ENCODE measurements at regions not wholly inside any gene's neighbourhood (a gene's known extent, or its start where the extent isn't known, plus 50 kb on each side); places are given as distances from the start of the nearest gene placed in this dataset.

DNA sequence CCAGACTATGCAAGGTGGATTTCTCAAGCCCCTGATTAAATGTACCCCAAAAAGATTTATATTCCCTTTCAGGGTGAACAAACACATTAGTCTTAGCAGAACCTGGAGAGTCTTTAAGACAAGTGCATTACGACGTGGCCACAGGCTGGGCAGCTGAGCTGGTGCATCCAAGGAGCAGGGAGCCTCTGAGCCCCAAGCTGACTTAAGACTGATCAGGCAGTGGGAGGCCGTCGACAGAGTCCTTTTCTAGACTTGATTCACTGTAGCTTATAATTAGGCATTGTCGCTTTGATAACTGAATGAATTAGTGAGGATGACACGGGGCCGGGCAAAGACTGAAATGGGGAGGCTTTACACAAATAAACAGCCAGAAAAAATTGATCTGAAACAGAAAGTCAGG lies 353.2 kb downstream of the GPAM start:
- DNase-seq (ENCODE audit: low spot score) = no peak

DNA sequence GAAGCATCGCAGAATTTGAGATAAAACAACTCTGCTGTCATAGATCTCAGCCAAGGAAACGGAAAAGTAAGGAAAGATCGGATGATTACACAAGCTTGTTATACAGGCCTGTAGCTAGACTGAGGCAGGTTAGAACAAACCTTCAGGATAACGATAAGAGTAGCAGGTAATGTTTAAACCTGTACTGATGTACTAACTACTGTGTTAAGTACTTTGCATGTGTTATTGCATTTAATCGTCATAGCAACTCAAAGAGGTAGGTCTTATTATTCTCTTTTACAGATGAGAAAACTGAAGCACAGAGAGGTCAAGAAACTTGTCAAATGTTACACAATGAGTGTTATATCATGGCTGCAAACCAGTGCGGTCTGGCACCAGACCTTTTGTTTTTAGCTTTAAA lies 352.5 kb downstream of the GPAM start:
- no peak for DNase-seq (ENCODE audit: low spot score)

DNA sequence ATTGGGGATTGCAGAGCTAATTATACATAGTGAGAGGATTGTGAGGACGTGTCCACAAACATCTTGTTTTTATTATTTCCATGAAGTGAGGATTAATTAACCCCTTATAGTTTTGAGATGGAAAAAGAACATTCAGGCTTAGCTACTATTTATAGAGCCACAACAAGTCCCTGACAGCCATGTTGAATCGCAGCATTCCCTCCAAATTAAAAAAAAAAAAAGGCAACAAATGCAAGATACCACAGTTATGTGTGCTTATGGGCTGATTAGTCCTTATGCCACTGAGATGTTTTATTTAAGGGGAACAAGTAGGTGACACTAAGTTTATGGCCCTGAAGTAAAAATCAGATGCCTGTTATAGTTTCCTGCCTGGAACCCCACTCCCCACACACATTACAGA lies 350.3 kb downstream of the GPAM start:
- DNase-seq (ENCODE audit: low spot score) = no peak

DNA sequence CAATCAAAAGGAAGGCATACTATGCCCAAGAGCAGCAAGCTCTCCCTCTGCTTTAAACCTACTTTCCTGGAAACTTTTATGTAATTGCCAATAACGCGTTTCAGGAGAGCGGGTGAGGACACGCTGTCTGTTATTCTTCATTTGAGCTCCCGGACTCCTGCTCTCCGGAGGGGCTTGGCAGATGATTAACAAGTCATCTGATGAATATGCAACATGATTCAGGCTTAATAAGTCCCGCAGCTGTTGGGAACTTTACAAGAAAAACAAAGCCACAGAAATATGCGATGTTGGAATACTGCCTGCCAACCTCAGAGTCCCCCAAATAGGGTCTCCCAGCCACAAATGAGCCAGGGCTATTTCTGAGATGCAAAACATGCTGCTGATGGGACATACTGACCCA lies 348.0 kb downstream of the GPAM start:
- no peak for DNase-seq (ENCODE audit: low spot score)

DNA sequence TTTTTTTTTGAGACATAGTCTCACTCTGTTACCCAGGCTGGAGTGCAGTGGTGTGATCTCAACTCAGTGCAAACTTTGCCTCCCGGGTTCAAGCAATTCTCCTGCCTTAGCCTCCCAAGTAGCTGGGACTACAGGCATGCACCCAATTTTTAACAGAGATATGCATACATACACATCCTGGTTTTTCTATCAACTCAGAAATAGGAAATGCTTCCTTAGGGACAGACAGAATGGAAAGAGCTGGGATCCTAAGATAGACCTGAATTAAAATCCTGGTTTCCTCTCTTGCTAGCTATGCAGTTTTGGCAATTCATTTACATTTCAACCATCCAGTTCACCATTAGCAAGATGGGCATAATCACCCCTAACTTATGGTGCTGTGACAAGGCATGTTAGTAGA lies 347.5 kb downstream of the GPAM start:
- DNase-seq (ENCODE audit: low spot score) = no peak

DNA sequence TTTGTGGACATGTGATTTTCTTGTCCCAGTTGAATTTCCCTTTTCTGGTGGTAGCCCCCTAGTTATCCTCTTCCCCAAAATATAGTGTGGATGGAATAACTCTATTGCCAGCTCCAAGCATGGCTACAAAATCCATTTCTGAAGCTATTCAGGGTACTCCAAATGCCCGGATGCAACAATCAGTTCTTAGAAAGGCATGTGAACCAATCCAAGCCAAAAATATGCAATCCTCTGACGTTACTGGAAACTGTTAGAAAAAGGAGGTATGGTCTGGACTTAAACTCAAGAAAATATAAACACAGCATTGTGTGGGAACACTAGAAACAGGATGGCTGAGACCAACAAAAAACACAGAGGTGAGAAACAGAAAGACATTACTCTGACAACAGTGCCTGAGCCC lies 347.0 kb downstream of the GPAM start:
- DNase-seq (ENCODE audit: low spot score) = no peak

DNA sequence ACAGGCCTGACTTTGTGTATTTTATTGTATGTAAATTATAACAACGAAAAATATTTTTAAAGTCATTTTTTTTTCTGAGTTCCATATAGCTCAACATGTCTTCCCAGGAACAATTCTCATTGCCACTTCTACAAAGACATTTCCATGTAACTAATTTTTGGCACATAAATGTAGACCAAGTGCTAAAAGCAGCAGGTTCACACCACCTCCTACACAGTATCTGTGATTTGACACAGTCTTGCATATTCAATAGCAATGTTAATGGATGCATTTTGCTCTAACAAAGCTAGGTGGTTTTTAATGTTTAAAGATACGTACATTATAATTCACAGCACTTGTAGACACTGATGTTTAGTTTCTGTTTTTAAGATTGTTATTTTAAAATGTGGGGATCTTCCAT lies 346.5 kb downstream of the GPAM start:
- DNase-seq (ENCODE audit: low spot score) = no peak

DNA sequence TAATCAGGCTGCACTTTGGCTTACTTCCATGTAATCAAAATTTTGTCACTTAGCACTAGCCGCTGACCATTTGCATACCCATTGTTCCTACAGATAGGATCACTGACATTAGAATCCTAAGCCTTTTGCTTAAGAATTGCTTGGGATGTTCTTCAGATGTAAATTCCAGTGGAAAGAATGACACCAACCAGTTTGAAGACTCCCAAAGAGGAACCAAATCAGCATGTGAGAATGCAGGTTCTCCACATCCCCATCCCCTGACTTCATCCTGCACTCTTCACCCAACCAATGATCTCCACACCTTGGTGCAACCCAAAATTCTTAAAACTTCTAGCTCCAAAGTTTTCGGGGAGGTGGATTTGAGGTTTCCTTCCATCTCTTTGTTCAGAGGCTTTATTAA lies 345.6 kb downstream of the GPAM start:
- DNase-seq (ENCODE audit: low spot score) = no peak

DNA sequence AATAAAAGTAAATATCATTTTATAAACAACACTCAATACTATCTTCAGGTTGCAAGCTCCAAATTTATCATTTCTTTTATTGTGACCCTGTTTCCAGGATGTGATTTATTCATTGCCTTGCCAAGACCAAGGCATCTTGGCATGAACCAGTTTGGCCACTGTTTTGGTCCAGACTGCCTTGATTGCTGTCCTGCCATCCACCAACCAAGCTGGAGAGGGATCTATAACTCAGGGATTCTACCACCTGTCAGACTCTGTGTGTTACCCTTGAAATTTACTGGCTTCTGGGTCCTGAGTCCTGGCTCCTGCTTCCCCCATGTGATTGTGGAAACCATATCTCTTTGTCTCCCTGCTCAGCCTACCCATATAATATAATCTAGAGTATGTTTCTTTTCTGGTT lies 343.0 kb downstream of the GPAM start:
- no peak for DNase-seq (ENCODE audit: low spot score)

DNA sequence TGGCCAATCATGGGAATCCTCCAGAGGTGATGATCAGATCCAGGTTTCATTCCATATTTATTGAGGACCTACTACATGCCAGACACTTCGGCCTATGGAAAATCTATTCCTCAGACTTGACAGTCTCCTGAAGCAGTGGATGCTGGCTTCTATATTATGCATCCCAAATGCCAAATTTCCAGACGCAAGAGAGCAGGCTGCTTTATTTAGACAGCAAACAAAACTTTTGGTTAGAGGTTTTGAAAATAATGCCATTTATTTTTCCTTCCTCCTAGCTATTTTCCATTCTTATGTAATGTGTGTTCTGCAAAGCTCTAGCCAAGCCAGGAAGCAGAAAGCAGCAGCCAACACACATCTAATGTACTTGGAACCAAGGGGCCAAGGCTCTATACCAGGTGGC lies 330.8 kb downstream of the GPAM start:
- no peak for DNase-seq (ENCODE audit: low spot score)

DNA sequence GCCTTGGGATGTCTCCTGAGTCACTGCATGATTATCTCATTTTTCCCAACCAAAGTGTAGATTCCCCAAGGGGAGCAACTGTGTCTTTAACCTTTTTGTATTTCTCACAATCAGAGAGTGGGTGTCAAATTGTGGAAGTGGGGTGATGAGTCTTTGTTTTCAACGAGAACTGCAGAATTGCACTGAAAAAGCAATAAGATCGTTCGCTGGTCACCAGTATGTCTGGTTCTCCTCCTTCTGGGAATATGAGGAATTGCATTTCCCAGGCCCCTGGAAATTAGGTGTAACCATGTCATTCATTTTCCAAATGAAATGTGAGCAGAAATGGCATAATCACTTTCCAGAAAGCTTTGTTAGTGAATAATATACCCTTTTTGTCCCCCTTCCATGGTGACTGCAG lies 326.9 kb downstream of the GPAM start:
- no peak for DNase-seq (ENCODE audit: low spot score)

DNA sequence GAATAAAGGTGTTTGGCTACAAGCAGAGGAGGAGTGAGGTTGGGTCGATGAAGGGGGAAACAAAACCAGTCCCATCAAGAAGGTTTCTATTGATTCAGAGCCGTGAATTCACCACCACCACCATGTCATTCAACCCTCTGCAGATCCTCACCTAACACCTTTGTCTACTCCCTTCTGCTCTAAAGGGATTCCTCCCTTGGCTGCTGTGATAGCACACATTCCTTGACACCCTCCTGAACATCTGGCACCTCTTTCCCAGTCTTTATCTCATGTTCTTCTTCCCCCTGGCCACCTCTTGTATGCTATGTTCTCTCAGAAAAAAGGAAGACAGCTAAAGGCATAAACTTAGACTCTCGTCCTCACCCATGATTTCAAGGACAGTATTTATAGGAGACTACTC lies 318.0 kb downstream of the GPAM start:
- no peak for DNase-seq (ENCODE audit: low spot score)

DNA sequence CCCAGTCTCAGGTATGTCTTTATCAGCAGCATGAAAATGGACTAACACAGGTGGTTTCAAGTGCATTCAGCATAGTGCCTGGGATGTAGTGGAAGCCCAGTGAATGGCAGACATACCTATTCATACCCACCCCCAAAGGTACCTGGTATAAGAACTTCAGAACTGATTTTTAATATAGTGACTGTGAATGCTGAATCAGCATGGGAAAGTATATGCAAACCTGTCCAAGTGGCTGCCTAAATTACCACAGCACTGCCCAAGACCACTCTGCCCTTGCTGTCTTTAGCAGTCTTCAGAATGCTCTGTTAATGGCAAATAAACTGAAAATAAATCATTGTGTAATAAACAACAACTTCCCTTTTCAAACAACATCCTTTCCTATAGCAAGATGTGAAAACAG lies 312.1 kb downstream of the GPAM start:
- DNase-seq (ENCODE audit: low spot score) = no peak

DNA sequence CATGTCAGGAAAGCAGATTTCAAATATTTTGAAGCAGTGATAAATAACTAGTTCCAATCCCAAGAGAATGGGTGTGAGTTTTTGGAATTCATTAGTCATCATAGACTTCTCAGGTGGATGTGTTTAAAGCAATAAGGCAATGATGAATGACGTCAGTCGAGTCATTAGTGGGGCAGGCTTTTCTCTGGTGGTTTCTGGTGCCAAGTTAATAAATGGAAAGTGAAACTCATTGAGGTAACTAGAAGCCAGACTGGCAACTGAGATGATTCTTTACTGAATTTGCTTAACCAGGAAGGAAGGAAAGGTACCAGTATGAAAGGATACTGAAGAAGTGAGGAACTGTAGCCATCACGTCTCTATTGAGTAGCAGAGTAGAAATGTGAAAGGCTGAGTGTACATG lies 311.0 kb downstream of the GPAM start:
- DNase-seq (ENCODE audit: low spot score) = no peak

DNA sequence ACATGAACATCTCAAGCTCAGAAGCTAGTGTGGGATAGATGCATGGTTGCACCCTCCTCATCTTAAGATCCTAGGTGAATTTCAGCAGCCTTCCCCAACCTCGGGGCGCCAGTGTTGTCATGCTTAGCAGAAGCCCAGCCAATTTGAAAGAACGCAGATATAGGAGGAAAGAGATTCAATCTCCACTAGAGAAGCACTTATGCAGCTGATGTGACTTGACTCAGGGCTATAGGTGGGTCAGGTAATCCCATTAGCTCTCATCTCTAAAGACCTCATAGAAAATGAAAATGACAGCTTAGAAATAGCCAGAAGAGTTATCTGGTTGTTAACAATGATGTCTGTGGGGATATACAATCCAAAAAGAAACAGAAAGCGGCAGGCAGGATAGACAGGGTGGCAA lies 310.5 kb downstream of the GPAM start:
- no peak for DNase-seq (ENCODE audit: low spot score)

DNA sequence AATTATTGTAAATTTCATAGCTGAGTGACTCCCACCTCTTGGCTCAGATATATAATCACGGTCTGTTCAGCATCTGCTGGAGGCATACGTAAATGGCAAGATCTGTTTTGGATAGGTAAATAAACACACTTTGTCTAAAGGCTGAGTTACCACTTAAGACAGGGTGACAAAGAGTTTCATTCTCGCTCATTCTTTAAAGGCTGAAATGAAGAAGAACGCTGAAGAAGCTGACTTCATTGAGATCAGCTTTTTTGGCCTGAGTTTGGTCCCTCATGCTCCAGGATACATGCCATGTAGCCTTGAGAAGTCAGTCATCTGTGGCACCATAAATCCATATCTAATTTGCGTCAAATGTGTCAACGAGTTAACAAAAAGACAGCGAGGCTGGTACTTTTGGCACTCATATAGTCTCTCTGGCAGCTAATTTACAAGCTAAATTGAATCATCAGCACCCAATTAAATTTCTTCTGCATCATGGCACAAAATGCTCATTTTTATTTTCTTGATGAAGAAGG lies 309.9 kb downstream of the GPAM start:
- no peak for DNase-seq (ENCODE audit: low spot score)

DNA sequence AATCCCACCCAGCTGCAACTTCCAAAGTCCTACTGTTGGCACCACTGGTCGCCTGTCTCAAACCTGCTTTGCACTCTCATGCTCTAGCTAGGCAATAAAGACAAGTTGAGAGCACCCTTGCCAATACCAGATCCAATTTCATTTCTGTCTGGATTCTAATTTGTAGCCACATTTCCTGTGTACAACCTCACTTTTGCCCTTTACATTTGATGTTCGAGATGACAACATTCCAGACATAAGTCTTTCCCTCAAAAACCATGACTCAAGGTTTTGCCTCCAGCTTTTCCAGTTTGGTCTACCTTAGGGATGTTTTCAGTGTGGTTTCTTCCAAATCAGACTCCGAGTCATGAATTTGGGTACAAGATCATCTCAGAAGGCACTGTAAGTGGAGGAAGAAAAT lies 309.0 kb downstream of the GPAM start:
- no peak for DNase-seq (ENCODE audit: low spot score)

DNA sequence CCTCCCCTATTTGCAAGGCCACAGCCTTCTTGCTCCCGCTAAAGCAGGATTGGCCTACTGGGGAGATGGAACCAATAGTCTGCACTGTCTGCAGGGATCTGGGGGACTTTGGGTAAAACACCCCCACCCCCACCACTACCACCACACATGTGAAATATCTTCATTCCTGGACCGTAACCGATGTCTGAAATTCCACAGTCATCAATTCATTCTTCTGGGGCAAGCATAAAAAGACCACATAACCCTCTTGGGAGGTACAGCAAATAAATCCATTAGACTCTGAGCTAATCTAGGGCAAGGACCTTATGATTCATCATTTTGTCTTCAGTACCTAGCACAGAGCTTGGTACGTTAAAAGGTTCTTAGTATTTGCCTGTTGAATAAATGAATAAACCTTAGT lies 307.8 kb downstream of the GPAM start:
- no peak for DNase-seq (ENCODE audit: low spot score)

DNA sequence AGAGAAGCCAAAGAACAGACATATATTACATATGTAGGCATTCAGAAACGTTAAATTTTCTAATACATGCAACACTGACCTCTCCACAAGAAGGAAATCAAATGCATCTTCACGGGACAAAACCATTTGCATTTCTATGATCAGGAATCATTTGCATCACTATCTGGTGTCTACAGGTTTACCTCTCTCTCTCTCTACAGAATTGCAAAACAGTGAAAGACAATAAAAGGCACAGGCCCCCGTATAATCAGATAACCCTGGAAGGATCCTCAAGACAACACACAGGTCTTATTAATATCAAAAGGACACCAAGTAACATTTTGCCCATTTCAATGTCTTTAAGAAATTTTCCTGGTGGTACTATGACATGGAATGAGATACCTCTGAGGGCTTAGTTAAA lies 306.3 kb downstream of the GPAM start:
- no peak for DNase-seq (ENCODE audit: low spot score)

DNA sequence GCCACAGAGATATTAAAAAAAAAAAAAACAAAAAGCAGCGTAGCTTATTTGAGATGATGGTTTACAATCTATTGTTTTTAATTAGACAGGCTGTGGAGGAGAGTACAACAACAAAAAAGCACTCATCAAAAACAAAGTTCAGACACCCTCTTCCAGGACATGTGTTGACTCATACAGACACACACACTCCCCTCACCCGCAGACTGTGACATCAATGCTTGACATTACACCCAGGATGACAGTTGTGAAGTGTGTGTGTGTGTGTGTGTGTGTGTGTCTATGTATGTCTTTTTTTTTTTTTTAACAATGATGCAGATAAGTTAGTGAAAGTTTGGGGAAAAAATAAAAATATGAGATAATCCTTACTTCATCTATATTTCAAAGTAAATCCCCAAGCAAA lies 303.6 kb downstream of the GPAM start:
- DNase-seq (ENCODE audit: low spot score) = no peak

DNA sequence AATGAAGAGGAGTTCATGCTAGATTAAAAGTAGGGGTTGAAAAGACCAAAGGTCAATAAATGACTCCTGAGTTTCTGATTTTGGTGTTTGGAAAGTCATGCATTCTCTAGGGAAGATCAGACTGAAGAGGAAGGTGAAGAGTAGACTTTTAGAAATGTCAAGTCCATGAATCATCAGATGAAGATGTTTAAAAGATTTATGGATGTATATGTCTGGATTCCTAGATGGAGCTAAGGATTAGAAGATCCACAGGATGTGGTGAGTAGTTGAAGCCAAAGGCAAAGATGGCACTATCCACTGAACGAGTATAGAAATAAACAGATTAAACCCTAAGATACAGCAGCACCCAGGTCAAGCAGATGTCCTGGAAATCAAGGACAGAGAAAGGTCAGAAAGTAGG lies 298.5 kb downstream of the GPAM start:
- no peak for DNase-seq (ENCODE audit: low spot score)

DNA sequence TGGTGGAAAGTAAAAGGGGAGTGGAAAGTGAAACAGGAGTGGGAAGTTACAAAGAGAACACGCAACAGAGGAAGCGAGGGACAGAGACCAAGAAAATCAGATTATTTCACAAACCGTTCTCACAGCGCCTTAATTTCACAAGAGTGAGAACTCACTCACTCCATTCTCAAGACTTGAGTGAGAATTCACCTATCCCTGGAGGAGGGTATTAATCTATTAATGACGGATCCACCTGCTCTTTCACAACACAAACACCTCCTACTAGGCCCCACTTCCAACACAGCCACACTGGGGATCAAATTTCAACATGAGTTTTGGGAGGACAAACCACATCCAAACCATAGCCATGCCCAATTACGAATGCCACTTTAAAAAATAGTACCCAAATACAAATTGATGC lies 297.6 kb downstream of the GPAM start:
- DNase-seq (ENCODE audit: low spot score) = no peak

DNA sequence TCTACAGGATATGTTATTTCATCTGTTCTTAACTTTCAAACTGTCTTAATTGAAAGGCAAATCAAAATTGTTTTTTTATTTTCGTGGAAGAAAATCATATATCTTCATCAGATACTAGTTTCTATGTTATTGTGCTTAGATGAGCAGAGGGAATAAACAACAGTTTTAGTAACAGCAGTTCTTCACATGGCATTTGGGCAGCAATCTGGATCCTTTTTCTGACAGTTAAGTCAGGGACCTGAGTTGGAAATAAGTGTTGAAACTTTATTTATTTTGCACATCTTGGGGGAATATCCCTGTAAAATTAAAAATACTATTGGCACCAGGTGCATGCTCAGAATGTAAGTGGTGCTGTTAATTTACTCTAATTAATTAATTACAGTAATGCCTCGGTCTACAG lies 296.3 kb downstream of the GPAM start:
- no peak for DNase-seq (ENCODE audit: low spot score)

DNA sequence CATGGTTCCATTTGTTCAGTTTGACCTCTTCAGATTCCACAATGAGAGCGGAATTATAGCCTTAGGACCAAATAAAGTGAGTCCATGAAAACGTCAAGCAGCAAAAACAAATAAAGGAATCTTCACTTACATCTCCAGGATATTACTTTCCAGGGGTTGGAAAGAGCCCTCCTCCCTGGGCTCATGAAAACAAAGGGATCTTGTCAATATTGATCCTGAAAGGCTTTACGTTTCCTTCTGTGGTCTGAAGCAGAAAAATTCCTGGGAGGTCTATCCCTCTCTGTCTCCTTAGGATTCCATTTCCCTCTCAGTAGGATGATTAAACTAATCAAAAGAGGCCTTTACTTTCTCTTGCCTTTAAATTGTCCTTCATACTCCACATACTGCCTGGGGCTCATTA lies 293.5 kb downstream of the GPAM start:
- no peak for DNase-seq (ENCODE audit: low spot score)

DNA sequence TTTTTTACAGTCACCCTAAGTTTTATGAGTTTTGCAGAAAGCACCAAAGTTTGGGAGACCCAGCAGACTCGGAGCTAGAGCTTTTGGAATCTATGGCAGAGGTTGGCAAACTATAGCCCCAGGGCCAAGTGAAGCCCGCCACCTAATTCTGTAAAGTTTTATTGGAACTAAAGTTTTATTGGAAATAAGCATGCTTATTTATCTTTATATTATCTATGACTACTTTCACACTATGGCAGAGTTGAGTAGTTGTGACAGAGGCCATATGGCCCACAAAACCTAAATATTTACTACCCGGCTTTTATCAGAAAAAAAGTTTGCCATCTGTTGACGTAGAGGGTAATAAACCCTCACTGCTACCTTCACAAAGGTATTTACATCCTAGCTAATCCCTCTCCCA lies 267.6 kb downstream of the GPAM start:
- no peak for DNase-seq (ENCODE audit: low spot score)

All from kidney capillary endothelial cell (primary cell).